Cardiac septum (tissue), 1 donor: ENCODE measurements at regions not wholly inside any gene's neighbourhood (a gene's known extent, or its start where the extent isn't known, plus 50 kb on each side); places are given as distances from the start of the nearest gene placed in this dataset.

Source experiments
- DNase-seq: peaks from one replicate; pipeline ENCODE4 v3.0.0-alpha.2; 2020; ENCODE audit warnings: low spot score
- intact Hi-C: fragments of 100-400 bp; cut with DNase I; formaldehyde crosslinking; loops from one replicate; pipeline ENCODE4 v1.14.0; 2022
- donor health status: DM: no; HTN: no; CAD: no.

DNA sequence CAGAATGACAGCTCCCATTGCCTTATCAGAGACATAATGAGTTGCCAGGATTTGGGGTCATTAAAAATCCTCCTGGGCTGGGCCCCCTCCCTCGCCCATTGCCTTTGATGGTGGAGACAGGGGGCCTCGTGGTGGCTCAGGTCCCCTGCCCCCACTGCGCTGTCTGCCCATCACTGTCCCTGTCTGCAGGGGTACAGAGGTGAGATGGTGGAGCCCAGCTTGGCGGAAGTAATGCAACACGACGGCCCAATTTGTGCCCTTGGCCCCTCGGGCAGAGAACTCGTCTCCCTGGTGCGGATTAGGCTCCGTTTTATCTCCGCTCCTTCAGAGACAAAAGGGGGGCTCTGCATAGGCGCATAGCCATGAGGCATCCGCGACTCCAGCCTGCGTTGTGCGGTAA is 152.4 kb upstream of the UNC5B start:
- intact Hi-C loops, result loop anchor here (5.0 to 10.0 kb wide), 4 partner anchors 127 to 207 kb away; no protein-coding TSS in a partner anchor
- DNase-seq, result no peak

DNA sequence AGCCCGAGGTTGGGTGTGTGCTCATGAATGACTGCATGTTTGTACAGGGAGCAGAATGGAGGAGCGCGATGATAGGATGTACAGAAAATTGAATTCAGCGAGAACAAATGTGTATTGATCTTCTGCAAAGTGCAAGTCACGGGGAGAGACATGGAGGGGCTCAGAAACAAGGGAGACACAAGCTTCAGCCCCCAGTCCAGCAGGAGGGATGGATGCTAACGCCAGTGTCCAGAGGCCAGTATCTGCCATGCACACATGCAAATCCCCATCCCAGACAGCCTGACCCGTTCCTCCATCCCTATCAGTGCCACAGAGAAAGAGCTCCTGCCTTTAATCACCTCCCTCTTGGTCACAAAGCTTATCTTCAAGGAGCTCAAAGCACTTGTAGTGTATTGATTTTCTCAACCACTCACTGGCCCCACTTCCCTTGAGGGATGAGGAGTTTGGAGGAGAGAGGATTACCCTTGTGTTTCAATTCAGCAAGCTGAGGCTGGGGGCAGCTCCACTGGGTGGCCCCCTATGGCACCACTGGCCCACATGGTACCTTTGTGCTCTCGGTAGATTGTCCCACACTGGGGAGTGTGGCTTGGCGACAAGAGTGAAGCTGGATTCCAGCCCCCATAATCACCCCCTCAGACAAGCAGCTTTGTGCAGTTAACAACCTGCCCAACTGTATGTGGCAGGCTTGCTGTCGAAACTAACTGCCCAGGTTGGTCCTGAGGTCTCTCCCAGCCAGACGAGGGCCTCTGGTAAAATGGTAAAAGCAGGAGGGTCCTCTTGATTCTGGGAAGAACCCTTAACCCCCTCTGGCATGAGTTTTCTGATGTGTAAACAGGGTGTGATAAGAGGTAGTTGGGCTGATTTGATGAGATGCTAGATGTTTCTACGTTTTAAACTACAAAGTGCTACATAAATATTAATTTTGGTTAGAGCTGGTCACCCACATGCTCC is 151.6 kb upstream of the UNC5B start:
- intact Hi-C loops, result loop anchor here (5.0 to 10.0 kb wide), 4 partner anchors 127 to 207 kb away; no protein-coding TSS in a partner anchor
- DNase-seq, result no peak

DNA sequence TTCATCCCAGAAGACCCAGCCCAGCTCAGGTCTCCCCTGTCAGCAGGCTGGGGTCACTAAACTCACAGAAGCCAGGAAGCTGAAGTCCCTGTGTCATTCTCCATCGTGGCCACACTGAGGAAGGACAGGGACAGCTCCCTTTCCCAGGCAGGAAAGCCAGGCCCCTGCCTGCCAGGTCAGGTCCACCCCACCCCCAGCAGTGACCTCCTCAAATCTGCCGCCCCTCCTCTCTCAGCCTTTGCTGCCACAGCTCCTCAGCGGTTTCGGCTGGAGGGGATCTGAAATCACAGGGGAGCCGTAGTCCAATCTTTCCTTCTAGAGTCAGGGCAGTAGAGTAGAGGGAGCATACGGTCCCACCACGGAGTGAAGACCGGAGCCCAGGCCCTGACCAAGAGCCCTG is 150.9 kb upstream of the UNC5B start:
- intact Hi-C loops, result loop anchor here (5.0 to 10.0 kb wide), 4 partner anchors 126 to 206 kb away; no protein-coding TSS in a partner anchor
- no peak for DNase-seq

DNA sequence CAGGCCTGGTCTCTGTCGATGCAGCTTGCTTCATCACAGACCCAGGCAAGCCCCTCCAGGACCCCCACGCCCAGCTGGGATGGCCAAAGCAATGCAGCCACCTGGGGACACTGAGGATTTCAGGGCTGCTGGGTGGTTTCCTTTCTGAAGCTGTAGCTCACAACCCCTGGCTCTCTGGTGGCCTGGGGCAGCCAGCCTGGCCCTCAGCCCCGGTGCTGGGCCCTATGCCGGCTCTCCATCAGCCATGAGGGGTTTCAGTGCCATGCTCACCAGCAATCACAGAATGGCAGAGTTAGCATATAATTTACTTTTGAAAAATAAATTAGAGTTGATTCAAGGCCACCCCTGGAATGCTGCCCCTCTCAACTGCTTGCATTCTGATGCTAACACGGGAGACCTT is 150.2 kb upstream of the UNC5B start:
- intact Hi-C loops, result loop anchor here (5.0 to 10.0 kb wide), 4 partner anchors 125 to 205 kb away; no protein-coding TSS in a partner anchor
- DNase-seq, result no peak

DNA sequence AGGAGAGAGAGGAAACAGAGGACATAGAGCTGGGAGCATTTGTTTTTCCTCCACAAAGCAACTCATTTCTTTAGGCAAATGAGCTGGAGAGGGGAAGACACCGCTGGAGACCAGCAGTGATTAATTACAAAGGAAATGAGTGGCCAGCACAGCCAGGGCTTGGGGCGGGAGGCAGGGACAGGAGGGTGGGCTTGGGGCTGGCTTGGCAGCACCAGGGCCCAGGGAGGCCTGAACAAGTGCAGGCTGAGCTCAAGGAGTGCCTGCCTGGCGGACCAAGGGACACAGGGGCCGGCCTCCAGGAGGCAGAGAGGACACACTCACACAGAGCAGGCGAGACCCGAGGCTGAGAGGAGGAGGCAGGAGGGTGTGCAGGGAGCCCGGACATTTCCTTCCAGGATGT is 149.0 kb upstream of the UNC5B start:
- DNase-seq, result no peak
- intact Hi-C loops, result loop anchor here (5.0 to 10.0 kb wide), 4 partner anchors 124 to 204 kb away; no protein-coding TSS in a partner anchor

- intact Hi-C loops, result loop anchor here (5.0 to 10.0 kb wide), 4 partner anchors 123 to 203 kb away; no protein-coding TSS in a partner anchor
- DNase-seq, result no peak
Observed at GRCh38 chr10:71064413-71065118, 147.8 kb upstream of the UNC5B start.

DNA sequence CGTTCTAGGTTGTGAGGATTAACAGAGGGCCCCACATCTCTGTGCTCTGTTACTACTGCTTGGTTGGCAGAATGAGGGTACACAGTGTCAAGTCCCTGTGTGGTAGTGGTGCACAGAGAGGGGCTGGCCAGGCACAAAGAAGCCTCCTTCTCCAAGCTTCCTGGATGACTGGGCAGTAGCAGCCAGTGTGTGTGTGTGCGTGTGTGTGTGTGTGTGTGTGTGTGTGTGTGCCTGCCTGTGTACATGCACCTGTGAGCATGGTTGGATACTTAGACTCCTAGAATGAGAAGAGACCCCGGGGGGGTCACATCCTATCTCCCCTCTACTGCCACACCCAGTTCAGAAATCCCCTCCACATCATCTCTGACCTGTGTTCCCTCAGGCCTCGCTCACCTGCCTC is 146.7 kb upstream of the UNC5B start:
- no peak for DNase-seq
- intact Hi-C loops, result loop anchor here (10.0 kb wide), 1 partner anchor 141 kb away; no protein-coding TSS in a partner anchor

DNA sequence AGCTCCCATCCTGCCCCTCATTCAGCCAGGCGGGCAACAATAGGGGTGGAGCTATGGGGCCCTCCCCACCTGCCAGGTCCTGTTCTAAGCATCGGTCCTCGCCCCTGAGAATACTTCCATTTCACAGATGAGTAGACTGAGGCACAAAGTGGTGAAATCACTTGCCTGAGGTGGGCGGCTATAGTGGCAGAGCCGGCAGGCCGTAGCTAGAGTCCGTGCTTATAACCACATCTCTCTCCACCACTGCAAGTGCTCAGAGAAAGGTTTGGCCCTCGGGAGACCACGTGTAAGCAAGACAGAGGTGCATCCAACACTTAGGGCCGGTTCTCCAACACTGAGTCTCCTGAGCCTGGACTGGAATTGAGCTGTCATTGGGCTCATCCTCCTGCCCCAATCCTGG is 145.8 kb upstream of the UNC5B start:
- no peak for DNase-seq
- intact Hi-C loops, result loop anchor here (10.0 kb wide), 1 partner anchor 142 kb away; no protein-coding TSS in a partner anchor

DNA sequence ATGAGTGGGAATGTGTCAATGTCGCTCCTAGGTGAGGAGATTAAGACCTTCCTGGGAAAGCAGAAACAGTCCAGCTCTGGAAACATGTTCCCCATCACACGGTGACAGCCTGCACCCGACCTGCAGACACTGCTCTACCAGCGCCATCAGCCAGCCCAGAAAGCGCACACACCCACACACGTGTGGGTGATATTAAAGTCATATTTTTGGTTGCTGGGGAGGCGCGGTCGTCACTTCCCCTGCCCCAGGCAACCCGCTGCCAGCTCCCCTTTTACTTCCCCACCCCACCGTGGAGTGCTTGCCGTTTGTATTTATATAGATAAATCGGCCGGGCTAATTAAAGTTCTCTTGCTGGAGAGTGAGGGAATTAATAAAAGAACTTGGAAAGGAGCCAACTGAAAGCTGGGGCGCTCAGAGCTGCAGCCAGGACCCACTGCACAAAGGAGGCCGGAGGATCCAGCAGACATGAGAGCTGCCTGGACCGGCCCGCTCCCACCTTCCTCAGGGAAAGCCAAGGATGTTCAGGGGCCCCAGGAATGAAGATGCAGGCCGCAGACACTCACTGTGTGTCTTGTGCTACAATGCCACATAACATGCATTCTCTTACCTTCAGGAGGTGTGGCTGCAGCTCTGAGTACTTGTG is 145.2 kb upstream of the UNC5B start:
- intact Hi-C loops, result loop anchor here (10.0 kb wide), 1 partner anchor 142 kb away; no protein-coding TSS in a partner anchor
- no peak for DNase-seq

- intact Hi-C loops, result loop anchor here (10.0 kb wide), 1 partner anchor 144 kb away; no protein-coding TSS in a partner anchor
- peak; percentile 86 for DNase-seq
Observed at GRCh38 chr10:71068861-71069271, 143.5 kb upstream of the UNC5B start.

DNA sequence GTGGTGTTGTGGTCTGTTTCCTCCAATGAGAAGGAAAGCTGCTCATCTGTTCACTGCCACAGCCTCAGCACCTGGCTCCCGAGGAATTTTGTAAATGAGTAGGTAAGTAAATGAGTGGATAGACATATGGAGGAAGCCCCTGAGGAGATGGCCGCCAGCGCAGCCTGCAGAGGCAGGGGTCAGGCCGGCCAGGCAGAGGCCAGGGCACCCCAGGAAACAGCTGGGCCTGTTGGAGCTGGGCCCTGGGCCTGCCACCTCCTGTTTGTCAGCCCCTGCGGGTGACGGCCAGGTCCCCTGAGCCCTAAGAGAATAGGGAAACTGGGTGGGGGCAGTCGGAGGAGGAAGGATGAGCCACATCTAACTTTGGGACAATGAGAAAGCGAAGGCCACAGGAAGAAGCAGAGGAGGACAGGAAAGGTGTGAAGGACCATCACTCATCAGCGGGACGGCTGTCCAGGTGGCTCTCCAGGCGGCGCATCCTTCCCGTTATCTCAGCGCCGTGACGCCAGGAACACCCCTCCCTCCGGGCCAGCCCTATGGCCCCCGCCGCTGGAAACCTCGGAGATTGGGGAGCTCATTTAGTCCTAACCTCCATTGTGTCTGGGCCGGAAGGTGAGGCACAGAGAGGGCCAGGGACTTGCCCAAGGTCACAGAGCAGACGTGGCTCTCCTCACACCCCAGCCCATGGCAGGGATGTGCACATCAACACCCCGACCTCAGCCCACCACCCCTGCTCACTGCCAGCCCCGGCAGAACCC is 142.3 kb upstream of the UNC5B start:
- intact Hi-C loops, result loop anchor here (10.0 kb wide), 1 partner anchor 145 kb away; no protein-coding TSS in a partner anchor
- no peak for DNase-seq

DNA sequence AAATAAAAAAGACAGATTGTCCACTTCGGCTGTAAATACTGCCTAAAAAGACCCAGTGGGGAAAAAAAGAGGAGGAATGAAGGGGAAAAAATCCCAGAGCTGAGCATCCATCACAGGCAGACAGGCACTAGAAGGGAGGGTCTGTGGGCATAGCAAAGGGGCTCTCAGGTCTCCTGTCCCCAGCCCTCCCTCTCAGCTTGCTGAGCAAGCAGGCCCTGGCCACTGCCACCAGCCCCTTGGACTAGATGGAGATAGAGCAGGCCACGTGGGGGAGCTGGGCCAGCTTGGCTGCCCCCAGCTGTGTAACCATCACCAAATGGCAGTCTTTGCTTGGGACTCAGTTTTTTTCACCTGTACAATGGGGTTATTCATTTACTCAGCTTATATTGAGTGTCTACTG is 141.6 kb upstream of the UNC5B start:
- DNase-seq, result no peak
- intact Hi-C loops, result no loop called here

- DNase-seq, result no peak
- intact Hi-C loops, result no loop called here
Observed at GRCh38 chr10:71072131-71072822, 140.1 kb upstream of the UNC5B start.

- intact Hi-C loops, result no loop called here
- no peak for DNase-seq
Observed at GRCh38 chr10:71072823-71073210, 139.6 kb upstream of the UNC5B start.

DNA sequence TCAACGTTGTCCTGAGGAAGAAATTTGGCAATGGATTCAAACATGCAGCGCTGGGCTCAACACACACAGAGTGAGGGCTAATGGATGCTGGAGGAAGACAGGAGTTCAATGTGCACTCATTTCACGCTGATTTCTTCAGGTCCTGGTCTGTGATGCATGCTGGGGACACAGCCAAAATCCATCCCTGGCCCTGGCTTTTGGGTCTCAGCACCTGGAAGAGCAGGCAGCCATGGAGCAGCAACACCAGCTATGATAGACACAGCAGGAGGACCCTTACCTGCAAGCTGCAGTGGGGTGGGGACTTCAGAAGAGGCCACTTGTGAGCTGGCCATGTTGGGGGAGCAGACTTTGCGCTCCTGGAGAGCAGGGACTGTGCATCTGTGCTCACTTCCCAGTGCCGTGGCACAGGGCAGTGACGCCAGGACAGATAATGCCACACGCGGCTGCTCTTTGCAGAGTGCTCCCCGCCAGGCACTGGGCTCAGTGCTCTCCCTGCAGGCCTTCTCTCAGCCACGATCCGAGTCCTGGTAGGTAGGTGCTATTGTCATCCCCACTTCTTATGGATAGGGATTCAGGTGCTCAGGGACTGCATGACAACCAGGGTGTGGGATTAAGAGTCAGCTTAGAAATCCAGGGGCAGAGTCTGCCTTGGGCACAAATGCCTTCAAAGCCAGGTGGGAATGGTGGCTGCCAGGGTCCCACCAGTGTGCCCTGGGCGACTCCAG is 138.8 kb upstream of the UNC5B start:
- intact Hi-C loops, result no loop called here
- peak; percentile 46 for DNase-seq

DNA sequence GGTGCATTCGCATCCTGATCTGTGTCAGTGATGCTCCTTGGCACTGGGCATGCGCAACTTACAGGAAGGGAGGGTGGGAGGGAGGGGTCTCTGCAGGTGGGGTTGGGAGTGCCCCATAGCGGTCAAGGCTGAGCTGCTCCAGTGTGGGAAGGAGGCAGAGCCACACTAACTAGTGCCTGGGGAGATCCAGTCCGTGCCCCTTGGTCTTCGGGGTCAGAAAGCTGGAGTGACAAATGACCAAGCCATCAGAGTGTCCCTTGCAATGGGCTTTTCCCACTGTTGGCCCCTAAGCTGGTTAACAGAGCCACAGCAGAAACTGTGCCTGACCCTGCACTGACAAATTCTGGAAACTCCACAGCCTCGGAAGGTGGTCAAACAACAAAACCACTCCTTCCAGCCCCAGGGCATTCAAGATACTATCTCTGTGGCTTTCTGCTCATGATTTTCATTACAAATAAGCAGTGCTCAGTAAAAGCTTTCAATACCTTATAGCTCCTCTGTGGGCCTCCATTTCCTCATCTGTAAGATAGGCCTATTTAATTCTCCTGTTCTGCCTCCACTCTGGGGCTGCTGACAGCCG is 138.1 kb upstream of the UNC5B start:
- intact Hi-C loops, result no loop called here
- DNase-seq, result peak; percentile 50

DNA sequence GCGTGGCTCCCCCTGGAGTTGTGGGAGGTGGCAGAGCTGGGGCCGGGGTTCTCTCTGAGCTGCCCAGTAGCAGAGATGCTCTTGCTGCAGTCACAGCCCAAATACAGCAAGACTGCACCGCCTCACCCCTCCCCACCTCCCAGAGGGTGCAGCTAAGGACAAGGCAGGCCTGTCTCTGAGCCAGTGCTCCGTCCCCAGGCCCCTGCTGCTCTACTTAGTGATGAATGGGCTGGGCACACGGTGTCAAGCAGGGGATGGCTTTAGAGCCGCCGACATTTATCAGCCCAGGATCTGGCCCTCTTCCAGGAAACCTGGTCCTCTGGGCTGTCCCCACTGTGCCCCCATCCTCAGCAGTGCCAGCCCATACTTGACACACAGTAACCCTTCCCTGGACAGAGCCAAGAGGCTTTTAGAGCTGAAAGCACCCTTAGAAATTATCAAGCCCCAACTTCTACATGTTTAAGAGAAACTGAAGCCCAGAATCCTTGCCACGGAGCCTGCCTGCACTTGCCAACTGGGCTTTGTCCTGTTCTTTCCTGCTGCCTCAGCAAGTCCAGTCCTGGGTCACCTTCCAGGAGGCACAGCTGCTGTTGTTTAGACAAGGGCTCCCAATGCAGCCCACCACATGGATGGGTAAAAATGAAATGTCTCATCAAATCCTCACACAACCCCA is 137.1 kb upstream of the UNC5B start:
- intact Hi-C loops, result no loop called here
- peak; percentile 62 for DNase-seq
